Peyer's patch (tissue), 4 donors: ENCODE measurements at regions not wholly inside any gene's neighbourhood (a gene's known extent, or its start where the extent isn't known, plus 50 kb on each side); places are given as distances from the start of the nearest gene placed in this dataset.

ENCODE experiments used
- CTCF ChIP-seq, 6 experiments: fragments of 450-650 bp in 4 of 6; fragments of 200-600 bp in 2 of 6; sonication (generic) in 1 of 6; IDR thresholded peaks; one replicate each; pipeline ENCODE4 v1.5.1; 2017 to 2019; ENCODE audit warnings: antibody characterized with exemption in 6 of 6, mild to moderate bottlenecking in 3 of 6, moderate library complexity in 1 of 6
- POLR2A ChIP-seq, 2 donors: fragments of 450-650 bp; IDR thresholded peaks; one replicate each; pipeline ENCODE4 v1.5.1; 2017; ENCODE audit warnings: antibody characterized with exemption in 2 of 2, mild to moderate bottlenecking in 2 of 2, moderate library complexity in 2 of 2

- TF ChIP-seq CTCF (IDR thresholded peaks at IDR 0.05) (no peak), POLR2A (IDR thresholded peaks at IDR 0.05) (no peak)
Observed at GRCh38 chr5:24225051-24225450, 419.7 kb downstream of the CDH10 start.
